Transverse colon (tissue), 4 donors: ENCODE measurements at regions not wholly inside any gene's neighbourhood (a gene's known extent, or its start where the extent isn't known, plus 50 kb on each side); places are given as distances from the start of the nearest gene placed in this dataset.

Experiments used
- DNase-seq: peaks from one replicate; pipeline ENCODE4 v3.0.0-alpha.2; 2019
- H3K27ac ChIP-seq, 4 donors: fragments of 200-600 bp; sonication (generic); 2 replicates each; pipeline ENCODE4 v1.5.1; 2016 to 2018; ENCODE audit warnings: inconsistent platforms in 4 of 4
- H3K27me3 ChIP-seq: fragments of 200-600 bp; sonication (generic); 2 replicates; pipeline ENCODE4 v1.5.1; 2017; ENCODE audit warnings: inconsistent platforms
- H3K36me3 ChIP-seq, 4 donors: fragments of 200-600 bp; sonication (generic); 2 replicates each; pipeline ENCODE4 v1.5.1; 2017 to 2019; ENCODE audit warnings: inconsistent platforms in 4 of 4
- H3K4me1 ChIP-seq, 4 donors: fragments of 200-600 bp; sonication (generic); 2 replicates each; pipeline ENCODE4 v1.5.1; 2017 to 2020; ENCODE audit warnings: inconsistent platforms in 4 of 4
- H3K4me3 ChIP-seq, 4 donors: fragments of 200-600 bp; sonication (generic); 1 replicate in 1 of 4; 2 replicates in 3 of 4; pipeline versions ENCODE4 v1.5.1 to v1.6.1; 2017 to 2019; ENCODE audit warnings: inconsistent platforms in 4 of 4
- H3K9me3 ChIP-seq, 2 donors: fragments of 200-600 bp; sonication (generic); 2 replicates each; pipeline ENCODE4 v1.5.1; 2017 to 2019; ENCODE audit warnings: inconsistent platforms in 2 of 2
- CTCF ChIP-seq, 5 experiments: fragments of 200-600 bp in 3 of 5; fragments of 450-650 bp in 2 of 5; sonication (generic) in 3 of 5; IDR thresholded peaks; 1 replicate in 2 of 5; 2 replicates in 3 of 5; pipeline ENCODE4 v1.5.1; 2016 to 2017; ENCODE audit warnings: antibody characterized with exemption in 5 of 5, inconsistent platforms in 3 of 5, mild to moderate bottlenecking in 2 of 5, moderate library complexity in 1 of 5
- EP300 ChIP-seq: sonication (generic); formaldehyde crosslinking; IDR thresholded peaks from one replicate; pipeline ENCODE4 v1.6.1; 2017; ENCODE audit warnings: antibody characterized with exemption, low read depth
- POLR2A ChIP-seq: fragments of 450-650 bp; IDR thresholded peaks from one replicate; pipeline ENCODE4 v1.6.1; 2016; ENCODE audit warnings: antibody characterized with exemption, mild to moderate bottlenecking, moderate library complexity
- POLR2AphosphoS5 ChIP-seq, 3 donors: sonication (generic); formaldehyde crosslinking; IDR thresholded peaks; one replicate each; pipeline ENCODE4 v1.6.1; 2016; ENCODE audit warnings: antibody characterized with exemption in 3 of 3
- WGBS, 2 donors: methylation state at CpG; one replicate each; pipeline ENCODE4 v1.1.5; 2018; ENCODE audit warnings: low coverage in 1 of 2; 5-methylcytosine and 5-hydroxymethylcytosine counted together
- in situ Hi-C, 4 donors: fragments of 200-750 bp; cut with MboI; loops; one replicate each; pipeline versions ENCODE4 v1.15.0 to v1.15.1; 2017; ENCODE audit warnings: low sequenced_read_pairs in 3 of 4, low pct_ligation_motif_present in 1 of 4, low pct_unique_long_range_greater_than_20kb in 1 of 4
- intact Hi-C: fragments of 100-400 bp; cut with DNase I; formaldehyde crosslinking; loops from one replicate; pipeline ENCODE4 v1.15.1; 2023; ENCODE audit warnings: low total_unique reads

GRCh38 chr3:10717756-10718155, 98.3 kb upstream of the SLC6A11 start:
- Histone ChIP-seq H3K36me3 (no peaks in the 10 kb centered on the region), H3K4me1 (no peaks in the 10 kb centered on the region), H3K27me3 (peaks cover 5% of the 10 kb centered on the region), H3K4me3 (no peak overlapping the region), H3K9me3 (peaks cover 0 to 3% of the 10 kb centered on the region in 2 donors), H3K27ac (no peak overlapping the region)
- in situ Hi-C loops (no loop called here), intact Hi-C loops (loop anchor here (5.0 kb wide), 1 partner anchor 1895 kb away; no protein-coding TSS in a partner anchor)
- TF ChIP-seq POLR2A (no peak), POLR2AphosphoS5 (IDR thresholded peaks at IDR 0.05) (no peak), CTCF (IDR thresholded peaks at IDR 0.05) (no peak), EP300 (no peak)
- DNase-seq: no peak
- WGBS, 2 donors: 82% methylated on average over 4 of the region's 4 CpGs; no CpG with 5 or more reads in 1 of the 2 donors

- H3K27ac ChIP-seq: no peak overlapping the region
- in situ Hi-C loops: no loop called here
- DNase-seq: no peak
- no peaks in the 10 kb centered on the region for H3K27me3 ChIP-seq
- no peaks in the 10 kb centered on the region for H3K36me3 ChIP-seq
- no peaks in the 10 kb centered on the region for H3K9me3 ChIP-seq
- 70% methylated on average over 5 of the region's 5 CpGs; no CpG with 5 or more reads in 1 of the 2 donors for WGBS, 2 donors
- no peak overlapping the region for H3K4me3 ChIP-seq
- no peak for TF ChIP-seq POLR2AphosphoS5 (IDR thresholded peaks at IDR 0.05)
- H3K4me1 ChIP-seq: no peaks in the 10 kb centered on the region
- intact Hi-C loops: no loop called here
Measured at GRCh38 chr3:10721101-10721500, 94.9 kb upstream of the SLC6A11 start.

- H3K27me3 ChIP-seq: peaks cover 2% of the 10 kb centered on the region
- WGBS, 2 donors: 75% methylated on average over 6 of the region's 6 CpGs; no CpG with 5 or more reads in 1 of the 2 donors
- H3K4me1 ChIP-seq: no peaks in the 10 kb centered on the region
- DNase-seq: no peak
- intact Hi-C loops: no loop called here
- H3K27ac ChIP-seq: no peak overlapping the region
- no peaks in the 10 kb centered on the region for H3K36me3 ChIP-seq
- H3K9me3 ChIP-seq: no peaks in the 10 kb centered on the region
- no peak overlapping the region for H3K4me3 ChIP-seq
- in situ Hi-C loops: no loop called here
- TF ChIP-seq POLR2AphosphoS5 (IDR thresholded peaks at IDR 0.05) (no peak), EP300 (no peak), POLR2A (no peak), CTCF (IDR thresholded peaks at IDR 0.05) (no peak)
Measured at GRCh38 chr3:10722911-10723310, 93.1 kb upstream of the SLC6A11 start.

GRCh38 chr3:10723991-10724390, 92.0 kb upstream of the SLC6A11 start:
- in situ Hi-C loops (no loop called here), intact Hi-C loops (no loop called here)
- TF ChIP-seq CTCF (IDR thresholded peaks at IDR 0.05): no peak
- no peak for TF ChIP-seq POLR2AphosphoS5 (IDR thresholded peaks at IDR 0.05)
- no peak for TF ChIP-seq EP300
- TF ChIP-seq POLR2A: no peak
- Histone ChIP-seq H3K36me3 (no peaks in the 10 kb centered on the region), H3K4me3 (no peak overlapping the region), H3K4me1 (no peaks in the 10 kb centered on the region), H3K9me3 (no peaks in the 10 kb centered on the region), H3K27ac (no peak overlapping the region), H3K27me3 (peaks cover 9% of the 10 kb centered on the region)
- no peak for DNase-seq
- WGBS, 2 donors: 81 to 100% methylated on average over 1 to 6 of the region's 6 CpGs

GRCh38 chr3:10725067-10725466, 91.0 kb upstream of the SLC6A11 start:
- no peak for DNase-seq
- no peaks in the 10 kb centered on the region for H3K9me3 ChIP-seq
- no peaks in the 10 kb centered on the region for H3K4me1 ChIP-seq
- no peaks in the 10 kb centered on the region for H3K36me3 ChIP-seq
- H3K27me3 ChIP-seq: peaks cover 9% of the 10 kb centered on the region
- no peak overlapping the region for H3K4me3 ChIP-seq
- TF ChIP-seq POLR2AphosphoS5 (IDR thresholded peaks at IDR 0.05) (no peak), EP300 (no peak), POLR2A (no peak), CTCF (IDR thresholded peaks at IDR 0.05) (no peak)
- 18% methylated on average over 1 of the region's 1 CpG; no CpG with 5 or more reads in 1 of the 2 donors for WGBS, 2 donors
- in situ Hi-C loops: loop anchor here in 1 of 4 donors (25.0 kb wide), 1 partner anchor 388 kb away; no protein-coding TSS in a partner anchor
- H3K27ac ChIP-seq: no peak overlapping the region
- intact Hi-C loops: no loop called here
